CD4-positive, alpha-beta T cell treated with Interleukin-15 for 4 hours (primary cell): ENCODE measurements at regions not wholly inside any gene's neighbourhood (a gene's known extent, or its start where the extent isn't known, plus 50 kb on each side); places are given as distances from the start of the nearest gene placed in this dataset.
"Not testable (repeated sequence)": the region's sequence is repeated elsewhere in the genome, so short reads cannot be mapped to it uniquely, and the experiment has no call there.

ENCODE experiments used
- DNase-seq: peaks from one replicate; pipeline ENCODE4 v3.0.0-alpha.2; 2020; ENCODE audit warnings: low spot score

- no peak for DNase-seq
Measured at GRCh38 chr4:174183259-174183658, 100.2 kb downstream of the FBXO8 start.

- DNase-seq: no peak
Measured at GRCh38 chr4:174181827-174182226, 101.6 kb downstream of the FBXO8 start.

- DNase-seq: no peak
Measured at GRCh38 chr4:174177536-174177935, 105.9 kb downstream of the FBXO8 start.

- not testable (repeated sequence) for DNase-seq
Measured at GRCh38 chr4:174175836-174176235, 107.6 kb downstream of the FBXO8 start.

GRCh38 chr4:174173360-174173759 is 110.1 kb downstream of the FBXO8 start:
- DNase-seq: no peak

GRCh38 chr4:174172274-174172673 is 111.2 kb downstream of the FBXO8 start:
- no peak for DNase-seq

- no peak for DNase-seq
Measured at GRCh38 chr4:174170906-174171305, 112.6 kb downstream of the FBXO8 start.

- DNase-seq: no peak
Measured at GRCh38 chr4:174170091-174170490, 113.4 kb downstream of the FBXO8 start.

- no peak for DNase-seq
Measured at GRCh38 chr4:174157106-174157607, 126.3 kb downstream of the FBXO8 start.

GRCh38 chr4:174156239-174156826 is 127.1 kb downstream of the FBXO8 start:
- peak; percentile 17 for DNase-seq

GRCh38 chr4:174154215-174154854 is 129.1 kb downstream of the FBXO8 start:
- no peak for DNase-seq

GRCh38 chr4:174152717-174153466 is 130.6 kb downstream of the FBXO8 start:
- no peak for DNase-seq

- no peak for DNase-seq
Measured at GRCh38 chr4:174147863-174148262, 135.6 kb downstream of the FBXO8 start.

- no peak for DNase-seq
Measured at GRCh38 chr4:174144106-174144505, 139.4 kb downstream of the FBXO8 start.

GRCh38 chr4:174141876-174142275 is 141.6 kb downstream of the FBXO8 start:
- DNase-seq: no peak

GRCh38 chr4:174138616-174139015 is 144.9 kb downstream of the FBXO8 start:
- DNase-seq: no peak

- DNase-seq: no peak
Measured at GRCh38 chr4:174137698-174138097, 145.8 kb downstream of the FBXO8 start.

GRCh38 chr4:174135936-174136406 is 147.5 kb downstream of the FBXO8 start:
- DNase-seq: no peak

GRCh38 chr4:174135530-174135929 is 147.9 kb downstream of the FBXO8 start:
- no peak for DNase-seq

GRCh38 chr4:174134361-174134760 is 149.1 kb downstream of the FBXO8 start:
- no peak for DNase-seq

- DNase-seq: no peak
Measured at GRCh38 chr4:174133551-174133950, 149.9 kb downstream of the FBXO8 start.

GRCh38 chr4:174131901-174132300 is 151.6 kb downstream of the FBXO8 start:
- DNase-seq: no peak

GRCh38 chr4:174122705-174123104 is 160.8 kb downstream of the FBXO8 start:
- no peak for DNase-seq
